Naive thymus-derived CD4-positive, alpha-beta T cell (primary cell): ENCODE measurements at regions not wholly inside any gene's neighbourhood (a gene's known extent, or its start where the extent isn't known, plus 50 kb on each side); places are given as distances from the start of the nearest gene placed in this dataset.

Experiments used
- ATAC-seq: fragments of 150-1000 bp; cut with Tn5 transposase; 2 replicates; pipeline ENCODE4 v1.10.0; 2021; ENCODE audit warnings: mild to moderate bottlenecking, moderate library complexity
- CTCF ChIA-PET: fragments of 350-600 bp; sonication (Branson Sonifier 250); formaldehyde crosslinking; loops from one replicate; lab custom pipeline; 2021; ENCODE audit warnings: antibody characterized with exemption; lab: Charles Lee
- POLR2A ChIA-PET: fragments of 350-600 bp; sonication (Branson Sonifier 250); formaldehyde crosslinking; loops from one replicate; lab custom pipeline; 2021; ENCODE audit warnings: antibody characterized with exemption, inconsistent platforms; lab: Charles Lee
- DNase-seq, 9 donors: peaks; one replicate each; pipeline versions ENCODE4 v3.0.0 to v3.0.0-alpha.2; 2020 to 2022; ENCODE audit warnings: mixed read lengths in 1 of 9
- H3K27ac ChIP-seq: one replicate; pipeline ENCODE4 v1.7.0; 2013; ENCODE audit warnings: mild to moderate bottlenecking, low read depth, low read length, moderate library complexity
- H3K27me3 ChIP-seq, 2 donors: one replicate each; pipeline ENCODE4 v1.7.0; 2013; ENCODE audit warnings: low read length in 2 of 2, mild to moderate bottlenecking in 2 of 2, moderate library complexity in 2 of 2; ENCODE audit not compliant: control insufficient read depth in 2 of 2, insufficient read depth in 2 of 2
- H3K36me3 ChIP-seq, 3 experiments: 1 replicate in 2 of 3; 2 replicates in 1 of 3; pipeline ENCODE4 v1.7.0; 2013; ENCODE audit warnings: low read length in 3 of 3, mild to moderate bottlenecking in 3 of 3, moderate library complexity in 1 of 3; ENCODE audit not compliant: insufficient read depth in 3 of 3, control insufficient read depth in 2 of 3
- H3K4me1 ChIP-seq, 2 donors: one replicate each; pipeline ENCODE4 v1.7.0; 2013; ENCODE audit warnings: low read length in 2 of 2, mild to moderate bottlenecking in 2 of 2, moderate library complexity in 1 of 2; ENCODE audit not compliant: control insufficient read depth in 2 of 2, insufficient read depth in 2 of 2
- H3K4me3 ChIP-seq: 2 replicates; pipeline ENCODE4 v1.7.0; 2013; ENCODE audit warnings: mild to moderate bottlenecking, low read length
- H3K9me3 ChIP-seq, 3 experiments: 1 replicate in 2 of 3; 2 replicates in 1 of 3; pipeline ENCODE4 v1.7.0; 2013; ENCODE audit warnings: low read length in 3 of 3; ENCODE audit not compliant: control insufficient read depth in 2 of 3
- H3K27ac Mint-ChIP-seq, 9 donors: one replicate each; pipeline ENCODE4 v1.8.0; 2020 to 2022; ENCODE audit warnings: mixed read lengths in 9 of 9, mild to moderate bottlenecking in 8 of 9, moderate library complexity in 5 of 9, inconsistent platforms in 2 of 9
- H3K27me3 Mint-ChIP-seq, 5 donors: one replicate each; pipeline ENCODE4 v1.8.0; 2021 to 2022; ENCODE audit warnings: mixed read lengths in 5 of 5, mild to moderate bottlenecking in 1 of 5
- H3K36me3 Mint-ChIP-seq, 5 donors: one replicate each; pipeline ENCODE4 v1.8.0; 2020 to 2022; ENCODE audit warnings: mixed read lengths in 5 of 5, mild to moderate bottlenecking in 3 of 5, inconsistent platforms in 1 of 5
- H3K4me1 Mint-ChIP-seq, 7 donors: one replicate each; pipeline ENCODE4 v1.8.0; 2020 to 2022; ENCODE audit warnings: mixed read lengths in 7 of 7, mild to moderate bottlenecking in 3 of 7, inconsistent platforms in 1 of 7
- H3K4me3 Mint-ChIP-seq, 10 donors: one replicate each; pipeline ENCODE4 v1.8.0; 2020 to 2022; ENCODE audit warnings: mild to moderate bottlenecking in 10 of 10, mixed read lengths in 10 of 10, moderate library complexity in 6 of 10, inconsistent platforms in 2 of 10
- H3K9me3 Mint-ChIP-seq, 11 donors: one replicate each; pipeline ENCODE4 v1.8.0; 2020 to 2022; ENCODE audit warnings: mixed read lengths in 11 of 11, mild to moderate bottlenecking in 4 of 11, inconsistent platforms in 1 of 11, moderate library complexity in 1 of 11
- intact Hi-C, 2 donors: fragments of 100-400 bp; cut with micrococcal nuclease; formaldehyde crosslinking; loops; one replicate each; pipeline ENCODE4 v1.15.1; 2023

DNA sequence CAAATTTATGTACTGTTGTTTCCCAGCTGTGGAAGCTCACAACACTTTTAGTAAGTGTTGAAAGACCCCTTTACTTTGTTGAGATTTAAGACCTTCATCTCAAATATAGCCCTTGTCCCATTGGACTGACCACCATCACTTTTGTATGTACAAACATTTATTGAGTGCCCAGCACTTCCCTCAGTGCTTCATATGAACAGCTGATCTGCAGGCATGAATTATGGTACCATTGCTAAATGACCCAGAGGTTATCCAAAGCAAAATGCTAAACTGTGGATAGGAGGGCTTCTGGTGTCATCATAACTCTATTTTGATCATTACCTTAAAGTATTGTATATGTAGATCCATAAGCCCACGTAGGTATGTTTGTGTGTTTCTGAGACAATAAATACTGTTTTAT, 285.7 kb upstream of the RGS6 start:
- no peaks in the 10 kb centered on the region for H3K4me1 ChIP-seq
- Mint-ChIP-seq H3K4me1 (peaks cover 0 to 1% (median 0%) of the 10 kb centered on the region in 7 donors), H3K36me3 (peaks cover 14 to 73% (median 66%) of the 10 kb centered on the region in 5 donors), H3K4me3 (no peak overlapping the region), H3K27ac (no peak overlapping the region), H3K9me3 (peaks cover 2 to 34% (median 15%) of the 10 kb centered on the region in 11 donors), H3K27me3 (no peaks in the 10 kb centered on the region)
- no peak for DNase-seq
- ChIA-PET CTCF (no interaction called here), POLR2A (interaction anchor here (0.6 to 0.7 kb wide), 2 partner anchors 29 to 69 kb away, joined by 6 read pairs; no protein-coding TSS in a partner anchor)
- ATAC-seq: no peak
- H3K27ac ChIP-seq: no peak overlapping the region
- H3K9me3 ChIP-seq: peaks cover 0 to 9% (median 0%) of the 10 kb centered on the region in 3 experiments
- intact Hi-C loops: no loop called here
- peaks cover 0 to 9% (median 0%) of the 10 kb centered on the region in 3 experiments for H3K36me3 ChIP-seq
- no peak overlapping the region for H3K4me3 ChIP-seq
- H3K27me3 ChIP-seq: no peaks in the 10 kb centered on the region

DNA sequence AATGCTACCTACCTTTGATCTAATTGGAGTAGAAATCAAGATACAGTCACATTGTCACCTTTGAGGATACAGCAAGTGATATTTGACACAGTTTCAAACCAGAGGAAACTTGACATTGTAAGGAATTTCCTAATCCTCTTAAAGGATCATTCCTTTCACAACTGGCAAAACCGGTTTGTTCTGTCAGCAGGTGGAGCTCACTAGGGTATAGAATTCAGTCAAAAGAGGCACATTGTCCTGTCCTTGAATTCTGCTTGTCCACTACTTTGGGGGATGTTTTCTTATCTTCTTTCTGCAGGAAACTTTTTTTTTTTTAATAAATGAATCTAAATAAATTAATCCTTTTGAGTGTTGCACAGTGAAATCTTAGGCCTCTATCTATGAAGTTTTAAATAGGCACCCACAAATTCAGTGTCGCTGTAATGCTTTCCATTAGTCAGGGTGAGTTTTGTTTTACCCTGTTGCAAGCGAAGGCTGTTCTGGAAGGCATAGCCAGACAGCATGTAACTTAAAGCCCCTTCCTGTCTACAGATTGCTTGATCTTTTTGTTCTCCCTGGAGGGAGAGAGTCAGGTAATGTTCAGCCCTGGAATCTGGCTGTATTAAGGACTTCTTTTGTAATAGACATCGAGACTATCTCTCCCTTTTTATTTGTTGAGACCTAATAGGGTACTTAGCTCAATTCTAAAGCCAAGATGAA, 285.0 kb upstream of the RGS6 start:
- H3K36me3 Mint-ChIP-seq: peaks cover 14 to 75% (median 66%) of the 10 kb centered on the region in 5 donors
- no peaks in the 10 kb centered on the region for H3K27me3 Mint-ChIP-seq
- H3K27ac ChIP-seq: no peak overlapping the region
- intact Hi-C loops: no loop called here
- no peak for DNase-seq
- peaks cover 0 to 34% (median 18%) of the 10 kb centered on the region in 11 donors for H3K9me3 Mint-ChIP-seq
- H3K9me3 ChIP-seq: peaks cover 0 to 4% (median 0%) of the 10 kb centered on the region in 3 experiments
- no peak overlapping the region for H3K4me3 ChIP-seq
- ChIA-PET POLR2A (interaction anchor here (0.6 kb wide), 1 partner anchor 70 kb away, joined by 6 read pairs; no protein-coding TSS in a partner anchor), CTCF (interaction anchor here (0.7 kb wide), 1 partner anchor 106 kb away, joined by 3 read pairs; no protein-coding TSS in a partner anchor)
- ATAC-seq: no peak
- no peaks in the 10 kb centered on the region for H3K4me1 ChIP-seq
- H3K36me3 ChIP-seq: peaks cover 0 to 15% (median 0%) of the 10 kb centered on the region in 3 experiments
- H3K27ac Mint-ChIP-seq: no peak overlapping the region
- no peak overlapping the region for H3K4me3 Mint-ChIP-seq
- no peaks in the 10 kb centered on the region for H3K27me3 ChIP-seq
- peaks cover 0 to 3% (median 0%) of the 10 kb centered on the region in 7 donors for H3K4me1 Mint-ChIP-seq

DNA sequence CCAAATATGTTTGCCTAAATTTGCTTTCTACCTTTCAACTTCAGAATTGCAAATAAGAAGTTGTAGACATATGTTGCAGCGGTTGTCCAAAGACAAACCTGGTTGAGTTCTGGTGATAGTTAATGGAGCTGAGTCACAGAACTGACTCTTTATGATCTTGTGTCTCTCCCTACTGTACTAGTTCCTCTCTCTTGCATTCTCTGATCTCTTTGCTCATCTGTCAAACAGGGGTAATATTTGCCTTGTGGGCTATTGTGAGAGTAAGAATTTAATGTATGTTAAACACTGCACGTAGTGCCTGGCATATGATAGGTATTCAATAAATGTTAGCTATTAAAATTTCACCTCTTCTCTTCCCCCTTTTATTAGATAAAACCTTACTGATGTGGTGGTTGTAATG, 283.5 kb upstream of the RGS6 start:
- H3K4me3 ChIP-seq: no peak overlapping the region
- no peak for ATAC-seq
- intact Hi-C loops: no loop called here
- peaks cover 0 to 15% (median 0%) of the 10 kb centered on the region in 3 experiments for H3K36me3 ChIP-seq
- H3K27me3 Mint-ChIP-seq: no peaks in the 10 kb centered on the region
- no peak overlapping the region for H3K4me3 Mint-ChIP-seq
- no peak for DNase-seq
- no peak overlapping the region for H3K27ac Mint-ChIP-seq
- no peaks in the 10 kb centered on the region for H3K4me1 ChIP-seq
- peaks cover 0 to 3% (median 0%) of the 10 kb centered on the region in 7 donors for H3K4me1 Mint-ChIP-seq
- peaks cover 22 to 76% (median 72%) of the 10 kb centered on the region in 5 donors for H3K36me3 Mint-ChIP-seq
- H3K27me3 ChIP-seq: no peaks in the 10 kb centered on the region
- no peaks in the 10 kb centered on the region for H3K9me3 ChIP-seq
- H3K9me3 Mint-ChIP-seq: peaks cover 0 to 36% (median 17%) of the 10 kb centered on the region in 11 donors
- no peak overlapping the region for H3K27ac ChIP-seq
- POLR2A ChIA-PET: no interaction called here
- CTCF ChIA-PET: no interaction called here

DNA sequence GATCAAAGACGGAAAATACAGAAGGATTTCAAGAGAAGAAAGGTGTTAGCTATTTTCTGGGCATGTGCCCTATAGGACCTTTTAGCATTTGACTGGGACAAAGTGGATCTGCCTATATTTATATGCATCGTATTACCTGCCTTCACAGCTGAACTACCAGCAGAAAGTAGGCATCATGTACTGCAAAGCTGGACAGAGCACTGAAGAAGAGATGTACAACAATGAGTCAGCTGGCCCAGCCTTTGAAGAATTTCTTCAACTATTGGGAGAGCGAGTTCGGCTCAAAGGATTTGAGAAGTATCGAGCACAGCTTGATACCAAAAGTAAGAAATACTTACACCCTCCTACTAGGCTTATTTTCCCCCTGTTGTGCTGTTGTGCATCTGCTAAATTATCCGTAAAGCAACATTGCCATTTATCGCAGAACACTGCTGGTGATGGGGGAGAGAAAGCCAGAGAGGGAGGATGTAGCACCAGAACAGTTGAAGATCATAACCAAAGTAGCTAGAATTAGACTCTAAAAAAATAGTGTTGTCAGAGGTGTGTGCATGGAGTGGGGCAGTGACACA, 282.0 kb upstream of the RGS6 start:
- ChIA-PET POLR2A (no interaction called here), CTCF (no interaction called here)
- Histone ChIP-seq H3K27me3 (no peaks in the 10 kb centered on the region), H3K4me3 (no peak overlapping the region), H3K9me3 (no peaks in the 10 kb centered on the region), H3K36me3 (peaks cover 0 to 15% (median 0%) of the 10 kb centered on the region in 3 experiments), H3K4me1 (no peaks in the 10 kb centered on the region), H3K27ac (no peak overlapping the region)
- Mint-ChIP-seq H3K4me1 (peaks cover 0 to 3% (median 0%) of the 10 kb centered on the region in 7 donors), H3K27ac (no peak overlapping the region), H3K4me3 (no peak overlapping the region), H3K36me3 (peaks cover 23 to 84% (median 78%) of the 10 kb centered on the region in 5 donors), H3K9me3 (peaks cover 0 to 39% (median 17%) of the 10 kb centered on the region in 11 donors), H3K27me3 (no peaks in the 10 kb centered on the region)
- ATAC-seq (no peak), DNase-seq (no peak)
- intact Hi-C loops: no loop called here

DNA sequence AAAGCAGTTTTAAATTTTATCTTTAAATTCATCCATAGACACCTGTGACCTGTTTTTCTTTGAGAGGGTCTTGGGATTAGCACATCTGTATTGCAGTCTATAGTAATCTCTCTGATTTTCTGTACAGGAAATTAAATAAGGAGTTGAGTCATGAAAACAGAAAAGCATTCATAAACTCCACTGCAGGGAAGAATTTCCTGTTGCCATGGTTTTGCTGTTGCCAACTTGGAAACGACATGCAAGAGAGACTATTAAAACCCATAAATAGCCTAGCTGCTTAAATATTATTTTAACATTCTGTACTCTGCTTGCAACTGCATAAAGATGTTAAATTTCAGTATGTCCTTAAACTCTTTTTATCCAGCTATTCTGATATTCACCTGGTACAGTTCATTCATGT, 281.0 kb upstream of the RGS6 start:
- Histone ChIP-seq H3K36me3 (peaks cover 0 to 15% (median 0%) of the 10 kb centered on the region in 3 experiments), H3K27ac (no peak overlapping the region), H3K9me3 (no peaks in the 10 kb centered on the region), H3K4me3 (no peak overlapping the region), H3K4me1 (no peaks in the 10 kb centered on the region), H3K27me3 (no peaks in the 10 kb centered on the region)
- intact Hi-C loops: no loop called here
- Mint-ChIP-seq H3K27ac (no peak overlapping the region), H3K9me3 (peaks cover 0 to 39% (median 17%) of the 10 kb centered on the region in 11 donors), H3K36me3 (peaks cover 26 to 88% (median 77%) of the 10 kb centered on the region in 5 donors), H3K4me1 (peaks cover 0 to 3% (median 0%) of the 10 kb centered on the region in 7 donors), H3K4me3 (no peak overlapping the region), H3K27me3 (no peaks in the 10 kb centered on the region)
- ChIA-PET CTCF (no interaction called here), POLR2A (no interaction called here)
- DNase-seq (no peak), ATAC-seq (no peak)

DNA sequence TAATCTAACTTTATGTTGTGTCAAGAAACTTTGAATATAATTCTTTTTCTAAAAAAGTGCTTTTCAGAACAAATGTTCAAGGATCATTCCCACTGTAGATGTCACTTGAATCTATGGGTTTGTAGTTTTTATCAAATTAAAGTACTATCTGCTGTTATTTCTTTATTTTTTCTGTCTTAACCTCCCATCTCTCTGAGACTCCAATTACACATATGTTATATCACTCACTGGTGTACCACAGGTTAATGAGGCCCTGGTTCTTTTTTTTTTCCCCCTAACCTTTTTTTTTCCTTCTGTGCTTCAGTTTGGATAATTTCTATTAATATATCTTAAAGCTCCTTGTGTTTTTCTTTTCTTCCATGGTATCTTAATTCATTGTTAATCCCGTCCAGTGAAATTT, 279.9 kb upstream of the RGS6 start:
- Histone ChIP-seq H3K27me3 (no peaks in the 10 kb centered on the region), H3K9me3 (no peaks in the 10 kb centered on the region), H3K27ac (no peak overlapping the region), H3K36me3 (peaks cover 0 to 15% (median 0%) of the 10 kb centered on the region in 3 experiments), H3K4me1 (no peaks in the 10 kb centered on the region), H3K4me3 (no peak overlapping the region)
- DNase-seq (no peak), ATAC-seq (no peak)
- intact Hi-C loops: no loop called here
- Mint-ChIP-seq H3K27ac (no peak overlapping the region), H3K27me3 (no peaks in the 10 kb centered on the region), H3K36me3 (peaks cover 26 to 80% (median 69%) of the 10 kb centered on the region in 5 donors), H3K9me3 (peaks cover 0 to 39% (median 17%) of the 10 kb centered on the region in 11 donors), H3K4me3 (no peak overlapping the region), H3K4me1 (peaks cover 0 to 3% (median 0%) of the 10 kb centered on the region in 7 donors)
- POLR2A ChIA-PET: no interaction called here
- CTCF ChIA-PET: interaction anchor here (0.6 kb wide), 1 partner anchor 1518 kb away, joined by 3 read pairs; no protein-coding TSS in a partner anchor
